ENCODE measurements at regions not wholly inside any gene's neighbourhood (a gene's known extent, or its start where the extent isn't known, plus 50 kb on each side); places are given as distances from the start of the nearest gene placed in this dataset.

DNA sequence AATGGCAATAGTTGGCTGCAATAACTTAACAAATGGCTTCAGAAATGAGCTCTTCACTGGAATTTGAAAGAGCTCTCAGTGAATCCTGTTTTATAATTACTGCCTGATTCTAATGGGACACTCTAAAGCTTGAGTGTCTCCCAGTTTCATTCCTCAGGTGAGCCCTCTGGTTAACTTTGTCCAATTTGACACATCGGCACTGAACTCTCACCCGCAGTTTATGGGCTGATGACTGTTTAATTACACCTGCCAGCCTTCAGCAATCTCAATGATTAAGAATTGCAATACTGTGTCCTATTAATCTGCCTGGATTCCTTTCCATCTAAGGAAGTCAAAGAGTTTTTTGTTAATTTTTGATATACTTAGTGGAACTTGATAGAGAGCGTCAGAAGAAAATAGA is 110.7 kb upstream of the NABP1 start:
- no peak overlapping the region for H3K27ac ChIP-seq (ENCODE audit: low read depth, low read length)
- H3K36me3 ChIP-seq (ENCODE audit: control insufficient read depth, insufficient read depth, low read length), result no peaks in the 10 kb centered on the region
- no peak overlapping the region for H3K4me3 ChIP-seq (ENCODE audit: low read depth, low read length)
- H3K4me1 ChIP-seq (ENCODE audit: control insufficient read depth, insufficient read depth, low read length), result no peaks in the 10 kb centered on the region
- DNase-seq (ENCODE audit: low read depth in 4 of 6, low spot score in 6 of 6), result peak in 1 of 6 donors; percentile 15
- H3K9me3 ChIP-seq (ENCODE audit: control insufficient read depth, insufficient read depth, low read length), result no peaks in the 10 kb centered on the region
- H3K27me3 ChIP-seq (ENCODE audit: control insufficient read depth, insufficient read depth, low read length), result no peaks in the 10 kb centered on the region
- 89% methylated on average over 3 of the region's 3 CpGs for WGBS (ENCODE audit: insufficient coverage)

DNA sequence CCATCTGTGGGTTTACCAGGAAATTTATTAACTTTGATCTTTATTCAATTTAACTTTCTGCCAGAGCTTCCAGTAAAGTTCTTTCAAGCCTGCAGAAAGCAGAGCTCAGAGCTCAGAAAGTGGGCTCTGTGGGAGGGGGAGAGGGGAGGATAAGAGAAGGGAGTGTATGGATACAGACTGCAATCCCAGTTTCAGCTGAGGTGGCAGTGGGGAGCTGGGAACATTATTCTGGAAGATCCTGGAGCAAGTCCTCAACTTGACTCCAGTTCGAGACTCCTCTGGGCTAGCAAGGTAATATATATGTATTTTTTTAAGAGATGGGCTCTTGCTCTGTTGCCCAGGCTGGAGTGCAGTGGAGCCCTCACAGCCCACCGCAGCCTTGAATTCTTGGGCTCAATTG is 108.9 kb upstream of the NABP1 start:
- 90% methylated on average over 2 of the region's 2 CpGs for WGBS (ENCODE audit: insufficient coverage)
- H3K27ac ChIP-seq (ENCODE audit: low read depth, low read length), result no peak overlapping the region
- H3K4me3 ChIP-seq (ENCODE audit: low read depth, low read length), result no peak overlapping the region
- H3K27me3 ChIP-seq (ENCODE audit: control insufficient read depth, insufficient read depth, low read length), result no peaks in the 10 kb centered on the region
- H3K9me3 ChIP-seq (ENCODE audit: control insufficient read depth, insufficient read depth, low read length), result no peaks in the 10 kb centered on the region
- no peak for DNase-seq (ENCODE audit: low read depth in 4 of 6, low spot score in 6 of 6)
- no peaks in the 10 kb centered on the region for H3K36me3 ChIP-seq (ENCODE audit: control insufficient read depth, insufficient read depth, low read length)
- H3K4me1 ChIP-seq (ENCODE audit: control insufficient read depth, insufficient read depth, low read length), result no peaks in the 10 kb centered on the region

DNA sequence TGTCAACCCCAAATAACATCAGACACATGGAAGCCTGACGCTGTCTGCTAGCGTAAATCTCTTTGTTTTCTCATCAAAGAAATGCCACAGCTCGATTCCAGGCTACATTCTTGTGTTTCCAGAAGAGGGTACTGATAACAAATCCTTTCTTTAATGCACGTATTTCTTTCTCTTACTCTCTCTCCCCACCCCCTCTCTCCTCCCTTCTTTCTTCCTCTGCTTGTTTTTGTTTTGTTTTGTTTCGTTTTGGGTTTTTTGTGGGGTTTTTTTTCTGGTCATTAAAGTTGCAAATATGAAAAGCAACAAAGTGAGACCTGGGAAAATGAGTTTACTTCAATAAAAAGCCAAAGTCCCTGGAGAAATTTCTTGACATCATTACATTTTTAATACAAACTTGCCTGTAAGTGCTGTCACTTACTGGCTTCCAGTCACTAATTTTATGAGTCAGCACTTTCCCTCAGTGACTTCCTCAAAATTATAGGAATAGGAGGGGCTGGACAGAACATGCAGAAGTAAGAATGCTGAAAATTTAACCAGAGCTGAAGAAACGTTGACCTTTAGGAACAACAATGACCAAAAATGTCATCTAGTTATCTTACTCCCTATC is 106.7 kb upstream of the NABP1 start:
- no peak overlapping the region for H3K4me3 ChIP-seq (ENCODE audit: low read depth, low read length)
- WGBS (ENCODE audit: insufficient coverage), result 22% methylated on average over 3 of the region's 6 CpGs

DNA sequence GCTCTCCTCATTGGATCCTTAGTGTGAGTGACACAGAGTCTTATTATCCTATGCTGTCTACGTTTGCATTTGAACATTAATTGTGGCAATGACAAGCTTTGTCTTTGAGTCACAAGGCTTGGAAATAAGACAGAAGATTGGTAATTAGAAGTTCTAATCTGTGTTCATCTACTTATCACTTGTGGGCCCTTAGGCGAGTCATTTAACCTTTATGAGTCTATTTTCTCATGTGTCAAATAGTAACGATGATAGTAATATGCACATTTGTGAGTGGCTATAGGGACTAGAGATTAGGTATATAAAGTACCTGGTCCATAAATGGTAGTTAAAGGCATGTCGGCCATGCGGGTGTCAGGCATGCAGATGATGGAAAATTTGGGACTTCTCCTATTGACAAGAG is 105.6 kb upstream of the NABP1 start:
- Histone ChIP-seq H3K36me3 (ENCODE audit: control insufficient read depth, insufficient read depth, low read length) (no peaks in the 10 kb centered on the region), H3K4me3 (ENCODE audit: low read depth, low read length) (no peak overlapping the region), H3K27me3 (ENCODE audit: control insufficient read depth, insufficient read depth, low read length) (no peaks in the 10 kb centered on the region), H3K4me1 (ENCODE audit: control insufficient read depth, insufficient read depth, low read length) (no peaks in the 10 kb centered on the region), H3K9me3 (ENCODE audit: control insufficient read depth, insufficient read depth, low read length) (no peaks in the 10 kb centered on the region), H3K27ac (ENCODE audit: low read depth, low read length) (no peak overlapping the region)
- 100% methylated on average over 3 of the region's 5 CpGs for WGBS (ENCODE audit: insufficient coverage)
- DNase-seq (ENCODE audit: low read depth in 4 of 6, low spot score in 6 of 6), result no peak

More for the DNA sequence above, 106.7 kb upstream of the NABP1 start:
- Histone ChIP-seq H3K27me3 (ENCODE audit: control insufficient read depth, insufficient read depth, low read length) (no peaks in the 10 kb centered on the region), H3K27ac (ENCODE audit: low read depth, low read length) (no peak overlapping the region), H3K9me3 (ENCODE audit: control insufficient read depth, insufficient read depth, low read length) (no peaks in the 10 kb centered on the region), H3K36me3 (ENCODE audit: control insufficient read depth, insufficient read depth, low read length) (no peaks in the 10 kb centered on the region), H3K4me1 (ENCODE audit: control insufficient read depth, insufficient read depth, low read length) (no peaks in the 10 kb centered on the region)
- DNase-seq (ENCODE audit: low read depth in 4 of 6, low spot score in 6 of 6), result peak in 2 of 6 donors; percentile 44 to 84

DNA sequence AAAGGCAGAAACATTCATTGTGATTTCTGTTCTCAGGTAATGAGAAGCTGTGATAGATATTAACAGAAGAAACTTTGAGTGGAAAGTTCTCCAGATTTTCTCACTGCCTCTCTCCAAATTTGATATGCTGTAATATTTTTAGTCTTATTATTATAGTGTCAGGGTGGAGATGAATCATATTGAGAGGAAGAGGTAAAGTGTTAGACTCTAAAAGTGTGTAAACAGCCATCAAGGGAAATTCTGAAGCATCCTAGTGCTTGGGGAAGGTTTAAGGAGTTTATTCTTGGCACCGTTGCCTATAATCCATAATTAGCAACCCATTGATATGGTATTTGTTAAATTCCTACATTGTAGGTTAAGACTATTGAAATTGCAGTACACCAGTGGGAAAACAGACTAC is 104.7 kb upstream of the NABP1 start:
- H3K36me3 ChIP-seq (ENCODE audit: control insufficient read depth, insufficient read depth, low read length), result no peaks in the 10 kb centered on the region
- H3K4me1 ChIP-seq (ENCODE audit: control insufficient read depth, insufficient read depth, low read length), result no peaks in the 10 kb centered on the region
- H3K27me3 ChIP-seq (ENCODE audit: control insufficient read depth, insufficient read depth, low read length), result no peaks in the 10 kb centered on the region
- no peak overlapping the region for H3K27ac ChIP-seq (ENCODE audit: low read depth, low read length)
- H3K9me3 ChIP-seq (ENCODE audit: control insufficient read depth, insufficient read depth, low read length), result no peaks in the 10 kb centered on the region
- no peak for DNase-seq (ENCODE audit: low read depth in 4 of 6, low spot score in 6 of 6)
- WGBS (ENCODE audit: insufficient coverage), result no CpG with 5 or more reads among the region's 1 CpG
- H3K4me3 ChIP-seq (ENCODE audit: low read depth, low read length), result no peak overlapping the region

DNA sequence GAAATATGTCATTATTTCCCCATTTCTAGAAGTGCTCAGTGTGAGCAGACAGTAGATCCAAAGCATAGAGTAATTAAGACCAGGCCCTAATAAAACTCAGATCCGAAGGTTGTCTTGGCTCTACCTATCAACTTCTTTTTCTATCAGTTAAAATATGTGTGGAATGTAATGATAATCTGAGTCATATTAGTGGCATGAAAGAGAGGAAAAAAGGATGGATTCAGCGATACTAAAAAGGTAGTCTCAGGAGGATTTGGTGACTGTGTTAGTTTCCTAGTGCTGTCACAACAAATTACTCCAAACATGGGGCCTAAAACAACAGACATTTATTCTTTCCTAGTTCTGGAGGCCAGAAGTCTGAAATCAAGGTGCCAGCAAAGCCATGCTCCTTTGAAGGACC is 103.7 kb upstream of the NABP1 start:
- WGBS (ENCODE audit: insufficient coverage), result no CpG with 5 or more reads among the region's 2 CpGs
- H3K4me1 ChIP-seq (ENCODE audit: control insufficient read depth, insufficient read depth, low read length), result no peaks in the 10 kb centered on the region
- no peak for DNase-seq (ENCODE audit: low read depth in 4 of 6, low spot score in 6 of 6)
- H3K27ac ChIP-seq (ENCODE audit: low read depth, low read length), result no peak overlapping the region
- H3K4me3 ChIP-seq (ENCODE audit: low read depth, low read length), result no peak overlapping the region
- no peaks in the 10 kb centered on the region for H3K9me3 ChIP-seq (ENCODE audit: control insufficient read depth, insufficient read depth, low read length)
- no peaks in the 10 kb centered on the region for H3K27me3 ChIP-seq (ENCODE audit: control insufficient read depth, insufficient read depth, low read length)
- no peaks in the 10 kb centered on the region for H3K36me3 ChIP-seq (ENCODE audit: control insufficient read depth, insufficient read depth, low read length)

DNA sequence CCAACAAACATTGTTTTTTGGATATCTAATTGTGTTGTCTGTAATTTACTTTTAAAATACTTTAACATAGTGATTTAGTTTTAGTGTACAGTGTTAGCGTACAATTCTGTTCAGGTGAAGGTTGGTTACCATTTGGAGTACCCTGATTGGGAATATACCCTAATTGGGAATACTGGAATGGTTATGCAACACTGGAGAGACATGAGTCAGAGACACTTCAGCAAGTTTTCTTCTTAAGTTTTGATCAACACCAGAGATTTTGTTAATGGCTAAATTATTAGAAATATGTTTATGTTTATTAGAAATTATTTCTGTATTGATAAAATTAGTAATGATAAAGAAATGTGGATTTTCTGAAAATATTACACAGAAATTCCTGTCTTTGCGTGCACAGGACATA is 100.3 kb upstream of the NABP1 start:
- Histone ChIP-seq H3K4me3 (ENCODE audit: low read depth, low read length) (no peak overlapping the region), H3K36me3 (ENCODE audit: control insufficient read depth, insufficient read depth, low read length) (no peaks in the 10 kb centered on the region), H3K27me3 (ENCODE audit: control insufficient read depth, insufficient read depth, low read length) (no peaks in the 10 kb centered on the region), H3K9me3 (ENCODE audit: control insufficient read depth, insufficient read depth, low read length) (no peaks in the 10 kb centered on the region), H3K27ac (ENCODE audit: low read depth, low read length) (no peak overlapping the region), H3K4me1 (ENCODE audit: control insufficient read depth, insufficient read depth, low read length) (no peaks in the 10 kb centered on the region)
- WGBS (ENCODE audit: insufficient coverage), result 100% methylated on average over 1 of the region's 2 CpGs
- no peak for DNase-seq (ENCODE audit: low read depth in 4 of 6, low spot score in 6 of 6)

DNA sequence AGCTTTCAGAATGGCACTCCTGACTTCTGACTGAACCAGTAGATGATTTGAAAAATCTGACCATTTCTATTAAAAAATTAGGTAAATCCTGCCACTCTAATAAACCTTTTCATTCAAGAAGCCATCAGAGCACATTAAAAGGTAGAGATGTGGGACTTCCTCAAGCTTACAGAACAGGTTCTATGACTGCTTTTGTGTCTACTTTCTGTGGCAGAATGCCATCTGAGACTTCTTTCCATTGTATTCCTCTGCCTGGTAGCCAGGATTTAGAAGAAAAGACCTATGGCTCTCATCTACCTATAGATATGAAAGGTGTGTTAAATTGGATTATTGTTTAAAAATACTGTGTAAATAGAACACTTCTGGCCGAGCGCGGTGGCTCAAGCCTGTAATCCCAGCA is 99.9 kb upstream of the NABP1 start:
- H3K27me3 ChIP-seq (ENCODE audit: control insufficient read depth, insufficient read depth, low read length), result no peaks in the 10 kb centered on the region
- H3K27ac ChIP-seq (ENCODE audit: low read depth, low read length), result no peak overlapping the region
- no CpG with 5 or more reads among the region's 3 CpGs for WGBS (ENCODE audit: insufficient coverage)
- no peaks in the 10 kb centered on the region for H3K4me1 ChIP-seq (ENCODE audit: control insufficient read depth, insufficient read depth, low read length)
- no peaks in the 10 kb centered on the region for H3K9me3 ChIP-seq (ENCODE audit: control insufficient read depth, insufficient read depth, low read length)
- no peak for DNase-seq (ENCODE audit: low read depth in 4 of 6, low spot score in 6 of 6)
- no peak overlapping the region for H3K4me3 ChIP-seq (ENCODE audit: low read depth, low read length)
- no peaks in the 10 kb centered on the region for H3K36me3 ChIP-seq (ENCODE audit: control insufficient read depth, insufficient read depth, low read length)

DNA sequence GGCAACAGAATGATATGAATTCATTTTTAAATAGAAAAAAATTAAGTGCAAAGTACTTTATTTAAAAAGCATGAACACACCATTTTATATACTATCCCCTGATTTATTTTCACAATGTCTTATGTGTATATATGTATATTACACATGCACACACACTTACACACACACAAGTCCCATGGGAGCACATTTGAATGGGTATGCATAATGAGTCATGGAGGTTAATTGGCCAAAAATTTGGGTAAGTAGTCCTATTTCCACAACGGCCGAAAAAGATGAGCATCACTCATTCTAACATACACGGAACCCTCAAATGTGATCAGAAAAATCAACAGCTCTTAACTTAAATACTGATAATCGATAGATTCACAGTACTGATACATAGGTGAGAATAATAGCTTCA is 97.4 kb upstream of the NABP1 start:
- no peak overlapping the region for H3K27ac ChIP-seq (ENCODE audit: low read depth, low read length)
- H3K4me1 ChIP-seq (ENCODE audit: control insufficient read depth, insufficient read depth, low read length), result no peaks in the 10 kb centered on the region
- H3K27me3 ChIP-seq (ENCODE audit: control insufficient read depth, insufficient read depth, low read length), result no peaks in the 10 kb centered on the region
- no CpG with 5 or more reads among the region's 4 CpGs for WGBS (ENCODE audit: insufficient coverage)
- H3K4me3 ChIP-seq (ENCODE audit: low read depth, low read length), result no peak overlapping the region
- H3K36me3 ChIP-seq (ENCODE audit: control insufficient read depth, insufficient read depth, low read length), result no peaks in the 10 kb centered on the region
- DNase-seq (ENCODE audit: low read depth in 4 of 6, low spot score in 6 of 6), result no peak
- no peaks in the 10 kb centered on the region for H3K9me3 ChIP-seq (ENCODE audit: control insufficient read depth, insufficient read depth, low read length)

DNA sequence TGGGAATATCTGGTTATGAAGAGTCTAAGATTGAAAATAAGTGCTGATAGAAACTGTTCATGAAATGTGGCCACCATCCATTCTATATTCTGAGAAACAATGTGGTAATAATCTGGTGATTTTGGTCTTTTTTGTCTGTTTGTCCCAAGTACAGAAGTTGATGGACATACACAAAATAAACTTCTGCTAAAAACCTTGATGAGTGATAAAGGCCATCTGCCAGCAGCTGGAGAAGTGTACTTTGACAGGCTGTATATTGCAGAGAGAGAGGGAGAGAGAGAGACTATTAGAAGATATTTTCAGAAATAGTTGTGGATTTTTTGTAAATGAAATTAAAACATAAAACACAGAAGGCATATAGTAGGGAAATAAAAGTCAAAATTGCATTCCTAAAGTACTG is 96.9 kb upstream of the NABP1 start:
- H3K9me3 ChIP-seq (ENCODE audit: control insufficient read depth, insufficient read depth, low read length), result no peaks in the 10 kb centered on the region
- DNase-seq (ENCODE audit: low read depth in 4 of 6, low spot score in 6 of 6), result no peak
- H3K4me3 ChIP-seq (ENCODE audit: low read depth, low read length), result no peak overlapping the region
- H3K4me1 ChIP-seq (ENCODE audit: control insufficient read depth, insufficient read depth, low read length), result no peaks in the 10 kb centered on the region
- no peak overlapping the region for H3K27ac ChIP-seq (ENCODE audit: low read depth, low read length)
- no peaks in the 10 kb centered on the region for H3K36me3 ChIP-seq (ENCODE audit: control insufficient read depth, insufficient read depth, low read length)
- H3K27me3 ChIP-seq (ENCODE audit: control insufficient read depth, insufficient read depth, low read length), result no peaks in the 10 kb centered on the region
